Smooth muscle cell (in vitro differentiated cells): ENCODE measurements at regions not wholly inside any gene's neighbourhood (a gene's known extent, or its start where the extent isn't known, plus 50 kb on each side); places are given as distances from the start of the nearest gene placed in this dataset.

Experiments
- DNase-seq: peaks from one replicate; lab custom pipeline; 2025; ENCODE audit not compliant: unreplicated experiment; lab: John Stamatoyannopoulos, UW
- H2AFZ ChIP-seq: fragments of 200-600 bp; sonication (generic); 2 replicates; pipeline ENCODE4 v1.6.0; 2016; ENCODE audit warnings: antibody characterized with exemption, low read depth, mild to moderate bottlenecking
- H3F3A ChIP-seq: fragments of 200-600 bp; sonication (generic); 2 replicates; pipeline ENCODE4 v1.6.0; 2017; ENCODE audit warnings: antibody characterized with exemption, low read depth
- H3K27ac ChIP-seq: fragments of 200-600 bp; sonication (generic); 2 replicates; pipeline ENCODE4 v1.5.1; 2016; ENCODE audit warnings: low read depth, mild to moderate bottlenecking
- H3K27me3 ChIP-seq: fragments of 200-600 bp; sonication (generic); 2 replicates; pipeline ENCODE4 v1.6.1; 2016; ENCODE audit warnings: low read depth, mild to moderate bottlenecking
- H3K36me3 ChIP-seq: fragments of 200-600 bp; sonication (generic); 2 replicates; pipeline ENCODE4 v1.5.1; 2016; ENCODE audit warnings: low read depth
- H3K4me1 ChIP-seq: fragments of 200-600 bp; sonication (generic); 2 replicates; pipeline ENCODE4 v1.5.1; 2016; ENCODE audit warnings: low read depth
- H3K4me2 ChIP-seq: fragments of 200-600 bp; sonication (generic); 2 replicates; pipeline ENCODE4 v1.6.0; 2016; ENCODE audit warnings: mild to moderate bottlenecking
- H3K4me3 ChIP-seq: fragments of 200-600 bp; sonication (generic); 2 replicates; pipeline ENCODE4 v1.5.1; 2016; ENCODE audit warnings: mild to moderate bottlenecking
- H3K79me2 ChIP-seq: fragments of 200-600 bp; sonication (generic); 2 replicates; pipeline ENCODE4 v1.6.0; 2016; ENCODE audit warnings: low read depth, mild to moderate bottlenecking
- H3K9ac ChIP-seq: fragments of 200-600 bp; sonication (generic); 2 replicates; pipeline ENCODE4 v1.6.0; 2016; ENCODE audit warnings: low read depth
- H3K9me3 ChIP-seq: fragments of 200-600 bp; sonication (generic); replicated peaks from 2 replicates; pipeline ENCODE4 v1.5.1; 2016; ENCODE audit warnings: low read depth
- H4K20me1 ChIP-seq: fragments of 200-600 bp; sonication (generic); 2 replicates; pipeline ENCODE4 v1.6.0; 2016; ENCODE audit warnings: low read depth
- WGBS: methylation state at CpG from one replicate; pipeline ENCODE4 v1.1.7; 2016; ENCODE audit warnings: low lambda C conversion rate; 5-methylcytosine and 5-hydroxymethylcytosine counted together
- TF ChIP-seq, protein P1 (sequence below): fragments of 200-600 bp; sonication (generic); IDR thresholded peaks from 2 replicates; pipeline ENCODE4 v1.5.1; 2017; ENCODE audit warnings: borderline replicate concordance, mild to moderate bottlenecking, antibody characterized with exemption; ENCODE audit not compliant: insufficient read depth, poor library complexity, severe bottlenecking

DNA sequence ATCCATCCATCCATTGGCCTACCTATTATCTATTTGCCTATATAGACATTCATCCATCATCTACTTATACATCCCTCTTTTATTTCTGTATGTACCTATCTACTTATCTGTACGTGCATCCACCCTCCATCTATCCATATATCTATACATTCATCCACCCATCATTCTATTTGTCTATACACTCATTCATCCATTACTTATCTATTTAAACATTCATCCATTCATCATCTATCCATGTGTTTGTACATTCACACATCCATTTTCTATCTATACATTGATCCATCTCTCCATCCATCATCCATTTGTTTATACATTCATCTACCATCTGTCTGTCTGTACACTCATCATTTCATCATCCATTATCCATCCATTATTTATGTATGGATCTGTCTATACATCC lies 365.7 kb upstream of the RBFOX1 start:
- TF ChIP-seq, protein P1, sequence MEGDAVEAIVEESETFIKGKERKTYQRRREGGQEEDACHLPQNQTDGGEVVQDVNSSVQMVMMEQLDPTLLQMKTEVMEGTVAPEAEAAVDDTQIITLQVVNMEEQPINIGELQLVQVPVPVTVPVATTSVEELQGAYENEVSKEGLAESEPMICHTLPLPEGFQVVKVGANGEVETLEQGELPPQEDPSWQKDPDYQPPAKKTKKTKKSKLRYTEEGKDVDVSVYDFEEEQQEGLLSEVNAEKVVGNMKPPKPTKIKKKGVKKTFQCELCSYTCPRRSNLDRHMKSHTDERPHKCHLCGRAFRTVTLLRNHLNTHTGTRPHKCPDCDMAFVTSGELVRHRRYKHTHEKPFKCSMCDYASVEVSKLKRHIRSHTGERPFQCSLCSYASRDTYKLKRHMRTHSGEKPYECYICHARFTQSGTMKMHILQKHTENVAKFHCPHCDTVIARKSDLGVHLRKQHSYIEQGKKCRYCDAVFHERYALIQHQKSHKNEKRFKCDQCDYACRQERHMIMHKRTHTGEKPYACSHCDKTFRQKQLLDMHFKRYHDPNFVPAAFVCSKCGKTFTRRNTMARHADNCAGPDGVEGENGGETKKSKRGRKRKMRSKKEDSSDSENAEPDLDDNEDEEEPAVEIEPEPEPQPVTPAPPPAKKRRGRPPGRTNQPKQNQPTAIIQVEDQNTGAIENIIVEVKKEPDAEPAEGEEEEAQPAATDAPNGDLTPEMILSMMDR: no peak

GRCh38 chr16:6964679-6965078 lies 368.0 kb upstream of the RBFOX1 start:
- H3K4me2 ChIP-seq: no peak overlapping the region
- no peaks in the 10 kb centered on the region for H3K36me3 ChIP-seq
- WGBS: 35% methylated on average over 5 of the region's 5 CpGs
- no peaks in the 10 kb centered on the region for H3K9me3 ChIP-seq
- H3K27ac ChIP-seq: no peak overlapping the region
- no peak for DNase-seq
- H3K79me2 ChIP-seq: no peaks in the 10 kb centered on the region
- no peak overlapping the region for H3K9ac ChIP-seq
- no peaks in the 10 kb centered on the region for H3F3A ChIP-seq
- no peak overlapping the region for H3K4me3 ChIP-seq
- H4K20me1 ChIP-seq: no peaks in the 10 kb centered on the region
- TF ChIP-seq, protein P1: no peak
- H3K4me1 ChIP-seq: peaks cover 2% of the 10 kb centered on the region
- no peaks in the 10 kb centered on the region for H3K27me3 ChIP-seq
- H2AFZ ChIP-seq: no peak overlapping the region

More for the DNA sequence above, 365.7 kb upstream of the RBFOX1 start:
- Histone ChIP-seq H3K4me2 (no peak overlapping the region), H3K4me3 (no peak overlapping the region), H2AFZ (no peak overlapping the region), H4K20me1 (no peaks in the 10 kb centered on the region), H3F3A (no peaks in the 10 kb centered on the region), H3K79me2 (no peaks in the 10 kb centered on the region), H3K9ac (no peak overlapping the region), H3K9me3 (no peaks in the 10 kb centered on the region), H3K4me1 (peaks cover 2% of the 10 kb centered on the region), H3K27ac (no peak overlapping the region), H3K27me3 (no peaks in the 10 kb centered on the region), H3K36me3 (no peaks in the 10 kb centered on the region)
- WGBS: 91% methylated on average over 1 of the region's 1 CpG
- DNase-seq: no peak

DNA sequence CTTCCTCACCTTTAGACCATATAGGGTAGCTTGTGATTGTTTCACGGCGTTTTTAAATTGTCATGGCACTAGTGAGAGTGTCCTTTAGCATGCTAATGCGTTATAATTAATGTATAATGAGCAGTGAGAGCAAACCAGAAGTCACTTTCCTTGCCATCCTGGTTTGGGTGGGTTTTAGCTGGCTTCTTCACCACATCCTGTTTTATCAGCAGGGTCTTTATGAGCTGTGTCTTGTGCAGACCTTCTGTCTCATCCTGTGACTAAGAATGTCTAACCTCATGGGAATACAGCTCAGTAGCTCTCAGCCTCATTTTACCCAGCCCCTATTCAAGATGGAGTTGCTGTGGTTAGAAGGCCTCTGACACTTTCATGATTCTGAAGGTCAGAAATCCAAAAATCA lies 370.9 kb upstream of the RBFOX1 start:
- H3F3A ChIP-seq: no peaks in the 10 kb centered on the region
- H4K20me1 ChIP-seq: no peaks in the 10 kb centered on the region
- H3K79me2 ChIP-seq: no peaks in the 10 kb centered on the region
- H2AFZ ChIP-seq: no peak overlapping the region
- no peaks in the 10 kb centered on the region for H3K4me1 ChIP-seq
- TF ChIP-seq, protein P1: no peak
- no peak overlapping the region for H3K9ac ChIP-seq
- no peak for DNase-seq
- H3K4me2 ChIP-seq: no peak overlapping the region
- H3K27ac ChIP-seq: no peak overlapping the region
- H3K4me3 ChIP-seq: no peak overlapping the region
- H3K9me3 ChIP-seq: no peaks in the 10 kb centered on the region
- WGBS: 81% methylated on average over 3 of the region's 3 CpGs
- no peaks in the 10 kb centered on the region for H3K27me3 ChIP-seq
- H3K36me3 ChIP-seq: no peaks in the 10 kb centered on the region

DNA sequence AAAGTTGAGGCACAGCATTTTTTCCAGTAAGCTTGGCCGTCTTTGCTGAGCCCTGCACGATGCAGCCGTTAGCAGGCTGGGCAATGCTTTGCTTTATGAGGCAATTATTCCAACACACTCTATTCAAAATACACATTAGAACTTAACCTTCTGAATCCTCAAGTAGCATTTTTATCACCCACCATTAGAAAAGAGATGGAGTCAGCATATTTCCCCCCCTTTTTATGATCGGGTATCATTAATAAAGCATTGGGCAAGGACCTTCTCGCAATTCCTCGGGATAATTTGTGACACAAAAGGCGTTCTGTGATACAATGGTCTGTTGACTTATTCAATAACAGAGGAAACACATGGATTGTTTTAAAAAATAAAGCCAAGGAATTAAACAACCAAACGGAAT lies 374.5 kb upstream of the RBFOX1 start:
- TF ChIP-seq, protein P1: no peak
- H3K27ac ChIP-seq: no peak overlapping the region
- no peaks in the 10 kb centered on the region for H3K79me2 ChIP-seq
- no peaks in the 10 kb centered on the region for H4K20me1 ChIP-seq
- 90% methylated on average over 8 of the region's 8 CpGs for WGBS
- no peak overlapping the region for H3K4me2 ChIP-seq
- no peak for DNase-seq
- no peaks in the 10 kb centered on the region for H3K27me3 ChIP-seq
- no peaks in the 10 kb centered on the region for H3F3A ChIP-seq
- no peak overlapping the region for H3K4me3 ChIP-seq
- H3K4me1 ChIP-seq: no peaks in the 10 kb centered on the region
- H3K9me3 ChIP-seq: no peaks in the 10 kb centered on the region
- no peaks in the 10 kb centered on the region for H3K36me3 ChIP-seq
- no peak overlapping the region for H2AFZ ChIP-seq
- H3K9ac ChIP-seq: no peak overlapping the region
